Right atrium auricular region (tissue), 2 donors: ENCODE measurements at regions not wholly inside any gene's neighbourhood (a gene's known extent, or its start where the extent isn't known, plus 50 kb on each side); places are given as distances from the start of the nearest gene placed in this dataset.

Source experiments
- DNase-seq: peaks from one replicate; pipeline ENCODE4 v3.0.0-alpha.2; 2019; ENCODE audit warnings: low spot score
- H3K27ac ChIP-seq, 2 donors: fragments of 200-600 bp; sonication (generic); 1 replicate in 1 of 2; 2 replicates in 1 of 2; pipeline ENCODE4 v1.5.1; 2016 to 2019
- H3K27me3 ChIP-seq, 2 donors: fragments of 200-600 bp; sonication (generic); one replicate each; pipeline versions ENCODE4 v1.5.1 to v1.6.0; 2017 to 2019
- H3K36me3 ChIP-seq: fragments of 200-600 bp; sonication (generic); one replicate; pipeline ENCODE4 v1.5.1; 2016
- H3K4me1 ChIP-seq, 2 donors: fragments of 200-600 bp; sonication (generic); one replicate each; pipeline versions ENCODE4 v1.5.1 to v1.6.0; 2017 to 2019
- H3K4me3 ChIP-seq, 2 donors: fragments of 200-600 bp; sonication (generic); 1 replicate in 1 of 2; 2 replicates in 1 of 2; pipeline ENCODE4 v1.5.1; 2017 to 2019; ENCODE audit warnings: mild to moderate bottlenecking in 1 of 2, moderate library complexity in 1 of 2
- H3K9me3 ChIP-seq, 2 donors: fragments of 200-600 bp; sonication (generic); one replicate each; pipeline ENCODE4 v1.5.1; 2019
- CTCF ChIP-seq, 2 donors: fragments of 200-600 bp; sonication (generic); IDR thresholded peaks; one replicate each; pipeline ENCODE4 v1.5.1; 2019; ENCODE audit warnings: antibody characterized with exemption in 2 of 2

DNA sequence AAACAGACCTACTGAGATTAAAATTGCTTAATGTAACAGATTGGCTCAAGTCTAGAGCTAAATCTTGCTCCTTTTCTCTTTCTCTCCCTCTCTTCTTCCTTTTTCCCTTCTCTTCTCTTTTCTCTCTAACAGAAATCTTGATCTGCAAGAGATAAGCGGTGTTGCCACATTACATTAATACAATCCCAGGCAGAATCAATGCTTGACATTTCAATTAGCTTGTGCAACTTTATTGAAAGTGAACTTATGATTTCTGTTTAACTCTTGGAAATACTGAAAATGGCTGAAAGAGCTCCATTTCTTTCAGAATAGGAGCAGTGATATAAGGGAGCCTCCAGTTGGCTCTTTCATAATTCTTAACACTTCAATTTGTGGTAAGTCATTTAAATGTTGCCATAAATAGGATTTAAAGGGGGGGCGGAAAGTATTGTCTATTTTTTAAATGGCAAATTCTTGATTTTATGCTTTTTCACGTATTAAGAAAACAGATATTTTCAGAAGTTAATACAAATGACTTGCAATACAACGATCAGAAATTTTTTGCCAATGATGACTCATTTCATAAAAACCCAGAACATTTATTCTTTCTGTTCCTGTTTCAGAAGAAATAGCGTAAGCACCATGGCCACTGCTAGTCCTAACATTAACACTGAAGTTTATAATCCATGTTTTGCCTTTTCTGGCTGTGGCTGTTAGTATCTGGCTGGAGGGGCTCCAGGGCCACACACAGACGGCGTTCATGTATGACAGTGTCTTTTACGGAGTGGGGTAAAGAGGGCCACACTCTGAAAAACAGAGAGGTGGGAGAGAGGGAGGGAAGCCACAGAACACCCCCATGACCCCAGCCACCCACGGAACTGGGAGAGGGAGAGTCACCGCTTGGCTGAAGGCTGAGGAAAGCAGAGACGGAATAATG, 115.7 kb upstream of the FAT1 start:
- no peak for DNase-seq
- TF ChIP-seq CTCF (IDR thresholded peaks at IDR 0.05): no peak
- peak overlapping the region in 1 of 2 donors; percentile 29 for H3K4me3 ChIP-seq

DNA sequence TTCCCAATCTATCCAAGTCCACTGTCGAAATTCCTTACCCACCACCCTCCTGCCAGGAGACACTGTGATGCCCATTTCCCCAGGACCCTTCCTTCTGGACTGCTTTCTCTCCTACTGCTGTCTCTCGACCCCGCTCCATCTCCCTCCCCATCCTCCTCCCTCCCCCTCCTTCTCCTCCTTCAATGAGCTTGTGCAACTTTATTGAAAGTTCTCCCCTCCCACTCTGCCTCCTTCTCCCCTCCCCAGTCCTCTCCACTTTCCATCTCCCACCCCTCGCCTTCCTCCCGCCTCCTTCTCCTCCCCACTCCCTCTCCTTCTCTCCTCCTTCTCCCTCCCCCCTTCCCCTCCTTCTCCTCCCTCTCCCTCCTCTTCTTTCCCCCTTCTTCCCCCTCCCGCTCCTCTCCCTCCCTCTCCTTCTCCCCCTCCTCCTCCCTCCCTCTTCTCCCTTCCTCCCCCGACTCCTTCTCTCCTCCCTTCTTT, 116.6 kb upstream of the FAT1 start:
- Histone ChIP-seq H3K27ac (peak overlapping the region; percentile 77 to 82), H3K9me3 (no peaks in the 10 kb centered on the region), H3K4me3 (peak overlapping the region in 1 of 2 donors; percentile 37), H3K36me3 (no peaks in the 10 kb centered on the region), H3K4me1 (peaks cover 0 to 17% of the 10 kb centered on the region in 2 donors), H3K27me3 (no peaks in the 10 kb centered on the region)
- TF ChIP-seq CTCF (IDR thresholded peaks at IDR 0.05): no peak
- DNase-seq: peak; percentile 66

More for the DNA sequence above, 115.7 kb upstream of the FAT1 start:
- Histone ChIP-seq H3K36me3 (no peaks in the 10 kb centered on the region), H3K4me1 (peaks cover 0 to 11% of the 10 kb centered on the region in 2 donors), H3K27me3 (no peaks in the 10 kb centered on the region), H3K9me3 (no peaks in the 10 kb centered on the region), H3K27ac (peak overlapping the region; percentile 77 to 82)

DNA sequence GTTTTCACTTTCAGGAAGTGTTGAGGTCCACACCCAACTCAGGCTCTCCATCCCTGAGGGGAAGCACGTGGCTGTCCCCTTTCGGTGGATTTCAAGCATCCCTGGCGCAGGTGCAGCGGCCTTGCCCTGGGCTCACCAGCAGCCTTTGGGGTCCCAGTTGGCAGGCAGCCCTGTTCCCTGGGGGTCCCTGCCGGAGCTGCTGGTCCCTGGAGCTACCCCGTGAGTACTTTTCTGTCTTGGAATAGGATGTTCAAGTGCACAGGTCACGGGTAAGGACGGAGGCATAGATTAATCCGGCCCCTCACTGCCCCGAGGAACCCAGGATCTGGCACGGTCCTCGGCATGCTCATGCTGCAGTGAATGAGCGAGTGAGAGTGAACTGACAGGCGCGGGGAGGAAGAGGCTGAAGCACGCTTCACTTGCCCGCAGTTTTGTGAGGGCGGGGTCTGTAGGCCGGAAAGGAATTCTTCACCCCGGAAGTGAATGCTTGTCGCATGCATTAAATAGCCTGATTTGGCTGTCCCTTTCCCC, 117.2 kb upstream of the FAT1 start:
- H3K4me3 ChIP-seq: peak overlapping the region; percentile 0 to 37
- peak; percentile 62 for DNase-seq
- H3K27me3 ChIP-seq: no peaks in the 10 kb centered on the region

GRCh38 chr4:186844059-186844681, 120.5 kb upstream of the FAT1 start:
- peak overlapping the region in 1 of 2 donors; percentile 26 for H3K4me3 ChIP-seq
- no peaks in the 10 kb centered on the region for H3K27me3 ChIP-seq
- H3K27ac ChIP-seq: peak overlapping the region; percentile 47 to 77
- no peaks in the 10 kb centered on the region for H3K9me3 ChIP-seq
- H3K4me1 ChIP-seq: peaks cover 0 to 27% of the 10 kb centered on the region in 2 donors
- peak; percentile 67 for DNase-seq
- TF ChIP-seq CTCF (IDR thresholded peaks at IDR 0.05): no peak
- no peaks in the 10 kb centered on the region for H3K36me3 ChIP-seq

More for the DNA sequence above, 117.2 kb upstream of the FAT1 start:
- no peaks in the 10 kb centered on the region for H3K36me3 ChIP-seq
- H3K27ac ChIP-seq: peak overlapping the region; percentile 2 to 53
- no peak for TF ChIP-seq CTCF (IDR thresholded peaks at IDR 0.05)
- no peaks in the 10 kb centered on the region for H3K9me3 ChIP-seq
- H3K4me1 ChIP-seq: peaks cover 0 to 23% of the 10 kb centered on the region in 2 donors

DNA sequence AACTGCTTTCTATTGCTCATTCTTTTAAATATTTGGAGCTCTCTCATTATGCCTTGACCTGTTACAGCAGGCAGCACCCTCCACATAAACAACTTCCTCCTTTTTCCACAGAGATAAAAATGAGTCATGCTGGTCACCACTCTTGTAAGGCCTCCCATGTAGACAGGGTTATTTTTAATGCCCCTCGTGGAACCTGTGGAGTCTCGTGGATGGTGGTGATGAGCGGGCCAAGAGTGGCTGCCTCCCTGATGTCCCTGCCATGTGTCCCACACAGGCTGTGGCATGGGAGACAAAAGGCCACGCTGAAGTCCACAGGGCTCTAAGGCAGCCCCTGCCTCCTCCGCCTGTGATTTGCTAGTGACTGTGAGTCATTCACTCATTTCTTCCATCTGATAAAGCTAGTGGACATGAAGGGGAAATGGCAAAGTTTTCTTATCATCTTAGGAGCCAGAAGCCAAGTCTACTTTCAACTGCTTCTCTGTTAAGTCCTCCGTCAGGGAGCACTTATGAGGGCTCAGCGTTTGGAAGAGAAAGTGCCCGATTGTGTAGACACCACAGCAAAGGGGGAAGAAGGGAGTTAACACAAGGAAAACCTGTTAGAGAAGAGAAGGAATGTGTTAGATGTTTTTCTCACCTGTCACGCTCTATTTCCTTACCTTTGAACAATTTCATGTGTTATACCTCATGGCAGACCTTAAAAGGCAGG, 121.6 kb upstream of the FAT1 start:
- H3K36me3 ChIP-seq: no peaks in the 10 kb centered on the region
- no peak overlapping the region for H3K4me3 ChIP-seq
- H3K27ac ChIP-seq: peak overlapping the region; percentile 62 to 77
- TF ChIP-seq CTCF (IDR thresholded peaks at IDR 0.05): no peak
- H3K27me3 ChIP-seq: no peaks in the 10 kb centered on the region
- no peak for DNase-seq
- peaks cover 0 to 4% of the 10 kb centered on the region in 2 donors for H3K9me3 ChIP-seq
- H3K4me1 ChIP-seq: peaks cover 0 to 27% of the 10 kb centered on the region in 2 donors
